ENCODE measurements at regions not wholly inside any gene's neighbourhood (a gene's known extent, or its start where the extent isn't known, plus 50 kb on each side); places are given as distances from the start of the nearest gene placed in this dataset.

DNA sequence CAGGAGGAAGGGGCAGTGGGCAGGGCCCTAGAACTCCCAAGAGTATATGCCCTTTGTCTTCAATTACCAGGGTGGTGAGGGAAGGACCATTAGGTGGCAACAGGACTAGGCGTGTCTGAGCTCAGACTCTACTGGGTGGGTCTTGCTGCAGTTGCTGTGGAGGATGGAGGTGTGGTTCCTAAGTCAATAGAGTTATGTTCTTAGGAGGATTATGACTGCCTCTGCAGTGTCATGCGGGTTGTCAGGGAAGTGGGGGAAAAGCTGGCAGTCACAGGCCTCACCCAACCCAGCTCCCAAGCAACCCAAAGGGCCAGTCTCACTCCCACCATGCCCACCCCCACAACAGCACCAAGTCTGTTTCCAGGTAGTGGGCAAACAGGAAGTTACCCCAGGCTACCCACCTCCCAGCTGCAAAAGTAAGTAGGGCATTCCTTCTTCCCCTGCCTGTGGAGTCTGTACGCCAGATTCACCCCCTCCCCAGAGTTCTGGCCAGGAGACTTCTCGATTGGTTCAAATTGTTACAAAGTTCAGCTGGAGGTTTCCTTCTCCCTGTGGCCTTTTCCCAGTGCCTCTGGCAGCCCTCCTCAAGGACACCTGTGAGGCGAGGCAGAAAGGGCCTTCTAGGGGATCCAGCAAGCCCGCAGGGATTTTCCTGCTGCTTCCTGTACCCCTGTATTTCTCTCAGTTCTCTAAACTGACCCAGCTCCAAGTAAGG, 145.3 kb downstream of the HINT1 start:
- Histone ChIP-seq H3K27me3 (no peaks in the 10 kb centered on the region), H3K4me3 (no peak overlapping the region), H3K27ac (no peak overlapping the region), H3K36me3 (no peaks in the 10 kb centered on the region), H3K4me1 (no peaks in the 10 kb centered on the region), H3K9me3 (peaks cover 0 to 5% (median 0%) of the 10 kb centered on the region in 3 donors)
- DNase-seq, result no peak
- intact Hi-C loops (cut with DNase I; ENCODE audit: low total_unique reads), result no loop called here
- TF ChIP-seq, protein P1, sequence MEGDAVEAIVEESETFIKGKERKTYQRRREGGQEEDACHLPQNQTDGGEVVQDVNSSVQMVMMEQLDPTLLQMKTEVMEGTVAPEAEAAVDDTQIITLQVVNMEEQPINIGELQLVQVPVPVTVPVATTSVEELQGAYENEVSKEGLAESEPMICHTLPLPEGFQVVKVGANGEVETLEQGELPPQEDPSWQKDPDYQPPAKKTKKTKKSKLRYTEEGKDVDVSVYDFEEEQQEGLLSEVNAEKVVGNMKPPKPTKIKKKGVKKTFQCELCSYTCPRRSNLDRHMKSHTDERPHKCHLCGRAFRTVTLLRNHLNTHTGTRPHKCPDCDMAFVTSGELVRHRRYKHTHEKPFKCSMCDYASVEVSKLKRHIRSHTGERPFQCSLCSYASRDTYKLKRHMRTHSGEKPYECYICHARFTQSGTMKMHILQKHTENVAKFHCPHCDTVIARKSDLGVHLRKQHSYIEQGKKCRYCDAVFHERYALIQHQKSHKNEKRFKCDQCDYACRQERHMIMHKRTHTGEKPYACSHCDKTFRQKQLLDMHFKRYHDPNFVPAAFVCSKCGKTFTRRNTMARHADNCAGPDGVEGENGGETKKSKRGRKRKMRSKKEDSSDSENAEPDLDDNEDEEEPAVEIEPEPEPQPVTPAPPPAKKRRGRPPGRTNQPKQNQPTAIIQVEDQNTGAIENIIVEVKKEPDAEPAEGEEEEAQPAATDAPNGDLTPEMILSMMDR (IDR thresholded peaks at IDR 0.05), result no peak

DNA sequence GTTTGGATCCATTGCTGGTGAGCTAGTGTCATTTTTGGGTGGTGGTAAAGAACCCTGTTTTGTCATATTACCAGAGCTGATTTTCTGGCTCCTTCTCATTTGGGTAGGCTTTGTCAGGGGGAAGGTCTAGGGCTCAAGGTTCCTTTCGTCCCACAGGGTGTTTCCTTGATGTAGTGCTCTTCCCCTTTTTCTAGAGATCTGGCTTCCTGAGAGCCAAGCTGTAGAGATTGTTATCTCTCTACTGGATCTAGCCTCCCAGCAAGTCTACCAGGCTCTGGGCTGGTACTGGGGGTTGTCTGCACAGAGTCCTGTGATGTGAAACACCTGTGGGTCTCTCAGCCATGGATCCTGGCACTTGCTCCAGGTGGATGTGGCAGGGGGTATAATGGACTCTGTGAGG, 145.9 kb downstream of the HINT1 start:
- TF ChIP-seq, protein P1 (IDR thresholded peaks at IDR 0.05), result no peak
- Histone ChIP-seq H3K27ac (no peak overlapping the region), H3K27me3 (no peaks in the 10 kb centered on the region)

DNA sequence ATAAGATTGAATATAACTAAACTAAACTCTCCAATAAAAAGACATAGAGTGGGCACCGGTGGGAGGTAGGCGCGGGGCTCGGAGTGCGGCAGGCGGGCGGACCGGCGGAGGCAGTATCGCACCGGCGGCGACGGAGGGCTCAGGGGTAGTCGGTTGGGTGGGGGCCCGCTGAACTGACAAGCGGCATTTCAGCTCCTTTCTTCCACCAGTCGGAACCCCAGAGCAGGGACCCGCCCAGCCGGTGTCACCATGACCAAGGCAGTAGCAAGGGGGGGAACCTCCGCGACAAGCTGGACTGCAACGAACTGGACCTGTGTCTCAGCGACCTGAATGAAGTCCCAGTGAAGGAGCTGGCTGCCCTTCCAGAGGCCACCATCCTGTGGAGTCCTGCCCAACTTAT, 156.7 kb downstream of the HINT1 start:
- H3K36me3 ChIP-seq, result no peaks in the 10 kb centered on the region
- TF ChIP-seq, protein P1 (IDR thresholded peaks at IDR 0.05), result no peak
- H3K27me3 ChIP-seq, result no peaks in the 10 kb centered on the region
- DNase-seq, result no peak
- no peak overlapping the region for H3K4me3 ChIP-seq
- H3K4me1 ChIP-seq, result no peaks in the 10 kb centered on the region
- H3K9me3 ChIP-seq, result no peaks in the 10 kb centered on the region
- intact Hi-C loops (cut with DNase I; ENCODE audit: low total_unique reads), result no loop called here
- no peak overlapping the region for H3K27ac ChIP-seq

More for the DNA sequence above, 145.9 kb downstream of the HINT1 start:
- Histone ChIP-seq H3K9me3 (peaks cover 0 to 5% (median 0%) of the 10 kb centered on the region in 3 donors), H3K4me3 (no peak overlapping the region), H3K36me3 (no peaks in the 10 kb centered on the region), H3K4me1 (no peaks in the 10 kb centered on the region)
- no peak for DNase-seq
- intact Hi-C loops (cut with DNase I; ENCODE audit: low total_unique reads), result no loop called here

DNA sequence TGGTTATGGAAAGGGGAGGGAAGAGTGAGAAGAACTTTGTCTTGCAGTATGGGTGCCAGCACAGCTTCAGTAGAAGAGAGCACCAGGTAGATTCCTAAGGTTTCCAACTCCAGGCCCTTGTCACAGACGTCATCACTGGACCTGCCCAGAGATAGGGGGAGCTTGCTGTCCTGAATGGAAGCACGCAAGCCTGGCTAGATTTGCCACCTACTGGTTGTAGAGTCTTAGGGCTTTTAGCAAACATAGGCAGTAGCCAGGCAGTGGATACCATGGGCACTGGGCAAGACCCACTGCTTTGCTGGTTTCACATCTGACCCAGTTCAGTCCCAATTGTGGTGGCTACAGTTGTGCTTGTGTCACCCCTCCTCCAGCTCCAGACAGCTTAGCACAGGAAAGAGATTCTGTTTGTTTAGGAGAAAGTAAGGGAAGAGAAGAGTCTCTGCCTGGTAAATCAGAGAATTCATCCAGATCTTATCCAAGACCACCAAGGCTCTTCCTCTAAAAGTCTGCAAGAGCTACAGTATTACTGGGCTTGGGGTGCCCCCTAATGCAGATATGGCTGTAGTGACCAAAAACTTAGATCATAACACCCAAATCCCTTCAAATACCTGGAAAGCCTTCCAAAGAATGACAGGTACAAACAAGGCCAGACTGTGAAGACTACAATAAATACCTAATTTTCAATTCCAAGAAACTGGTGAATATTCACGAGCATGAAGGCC, 158.9 kb downstream of the HINT1 start:
- TF ChIP-seq, protein P1 (IDR thresholded peaks at IDR 0.05), result no peak
- H3K36me3 ChIP-seq, result no peaks in the 10 kb centered on the region
- DNase-seq, result no peak
- no peak overlapping the region for H3K27ac ChIP-seq
- H3K27me3 ChIP-seq, result no peaks in the 10 kb centered on the region
- H3K4me3 ChIP-seq, result no peak overlapping the region
- intact Hi-C loops (cut with DNase I; ENCODE audit: low total_unique reads), result no loop called here
- no peaks in the 10 kb centered on the region for H3K4me1 ChIP-seq
- no peaks in the 10 kb centered on the region for H3K9me3 ChIP-seq

DNA sequence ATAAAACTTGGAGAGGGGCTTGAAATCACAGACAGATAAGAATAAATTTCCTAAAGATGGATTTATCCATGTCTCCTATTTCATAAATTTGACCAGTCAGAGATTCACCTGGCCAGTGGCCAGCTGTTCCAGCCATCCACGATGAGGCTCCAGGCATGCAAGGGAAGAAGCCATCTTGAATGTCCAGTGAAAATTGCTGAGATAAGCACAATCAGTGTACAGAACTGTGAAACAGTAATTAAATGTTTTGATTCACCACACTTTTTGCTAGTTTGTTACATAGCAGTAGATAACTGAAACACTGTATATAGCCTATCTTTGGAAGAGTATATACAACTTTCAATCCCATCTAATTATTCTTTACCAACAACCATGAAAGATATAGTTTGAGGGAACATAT, 163.5 kb downstream of the HINT1 start:
- TF ChIP-seq, protein P1 (IDR thresholded peaks at IDR 0.05), result no peak
- Histone ChIP-seq H3K4me1 (no peaks in the 10 kb centered on the region), H3K27ac (no peak overlapping the region), H3K27me3 (no peaks in the 10 kb centered on the region), H3K36me3 (no peaks in the 10 kb centered on the region), H3K9me3 (no peaks in the 10 kb centered on the region), H3K4me3 (no peak overlapping the region)
- intact Hi-C loops (cut with DNase I; ENCODE audit: low total_unique reads), result no loop called here
- DNase-seq, result no peak

Data from tibial artery (tissue), 4 donors.